Middle frontal gyrus (tissue), 1 donor: ENCODE measurements at regions not wholly inside any gene's neighbourhood (a gene's known extent, or its start where the extent isn't known, plus 50 kb on each side); places are given as distances from the start of the nearest gene placed in this dataset.
"Not testable (repeated sequence)": the region's sequence is repeated elsewhere in the genome, so short reads cannot be mapped to it uniquely, and the experiment has no call there.

Source experiments
- DNase-seq: peaks from one replicate; pipeline ENCODE4 v3.0.0-alpha.2; 2015; ENCODE audit warnings: low spot score; ENCODE audit errors: extremely low spot score

DNA sequence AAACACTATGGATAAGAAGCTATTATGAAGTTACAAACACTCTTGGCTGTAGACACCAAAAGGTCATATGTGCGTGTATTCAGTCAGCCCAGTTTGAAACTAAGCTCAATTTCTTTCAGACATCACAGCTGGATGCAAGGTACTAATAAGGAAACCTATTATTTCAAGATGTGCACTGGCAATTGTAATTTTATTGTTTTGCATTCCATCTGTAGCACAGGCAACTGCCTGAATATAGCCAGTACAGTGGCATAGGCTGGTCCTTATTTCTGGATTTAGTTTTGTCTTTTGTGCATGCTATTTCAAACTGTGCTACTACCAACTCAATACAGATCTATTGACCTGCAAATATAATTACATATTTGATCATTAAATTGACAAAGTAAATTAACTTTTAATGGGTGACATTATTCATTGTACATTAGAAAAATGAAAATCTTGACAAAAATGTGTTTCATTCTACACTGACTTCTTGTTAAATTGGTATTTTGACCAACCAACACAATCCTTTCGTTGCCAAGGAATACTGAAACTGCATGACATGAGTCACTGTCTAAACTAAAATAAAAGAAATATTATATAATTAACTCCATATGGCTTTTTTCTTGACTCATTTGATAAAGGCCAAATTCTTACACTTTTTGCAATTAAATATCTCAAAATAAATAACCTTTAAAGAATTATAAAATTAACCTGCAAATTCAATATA, 594.3 kb upstream of the ADGRL3 start:
- no peak for DNase-seq

DNA sequence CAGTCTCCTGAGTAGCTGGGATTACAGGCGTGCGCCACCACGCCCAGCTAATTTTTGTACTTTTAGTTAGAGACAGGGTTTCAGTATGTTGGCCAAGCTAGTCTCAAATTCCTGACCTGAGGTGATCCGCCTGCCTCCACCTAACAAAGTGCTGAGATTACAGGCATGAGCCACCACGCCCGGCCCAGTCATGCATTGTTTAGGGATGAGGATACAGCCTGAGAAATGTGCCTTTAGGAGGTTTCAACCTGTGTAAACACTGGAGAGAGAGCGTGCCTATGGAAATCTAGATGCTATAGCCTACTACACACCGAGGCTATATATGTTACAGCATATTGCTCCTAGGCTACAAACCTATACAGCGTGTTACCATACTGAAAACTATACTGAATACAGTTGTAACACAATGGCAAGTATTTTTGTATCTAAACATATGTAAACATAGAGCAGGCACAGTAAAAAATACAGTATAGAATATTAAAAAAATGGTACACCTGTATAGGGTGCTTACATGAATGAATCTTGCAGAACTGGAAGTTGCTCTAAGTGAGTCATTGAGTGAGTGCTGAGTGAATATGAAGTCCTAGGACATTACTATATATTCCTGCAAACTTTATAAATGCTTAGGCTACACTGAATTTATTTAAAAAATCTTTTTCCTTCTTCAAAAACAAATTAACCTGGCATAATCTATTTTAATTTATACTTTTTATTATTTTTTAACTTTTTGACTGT, 588.2 kb upstream of the ADGRL3 start:
- DNase-seq: no peak

DNA sequence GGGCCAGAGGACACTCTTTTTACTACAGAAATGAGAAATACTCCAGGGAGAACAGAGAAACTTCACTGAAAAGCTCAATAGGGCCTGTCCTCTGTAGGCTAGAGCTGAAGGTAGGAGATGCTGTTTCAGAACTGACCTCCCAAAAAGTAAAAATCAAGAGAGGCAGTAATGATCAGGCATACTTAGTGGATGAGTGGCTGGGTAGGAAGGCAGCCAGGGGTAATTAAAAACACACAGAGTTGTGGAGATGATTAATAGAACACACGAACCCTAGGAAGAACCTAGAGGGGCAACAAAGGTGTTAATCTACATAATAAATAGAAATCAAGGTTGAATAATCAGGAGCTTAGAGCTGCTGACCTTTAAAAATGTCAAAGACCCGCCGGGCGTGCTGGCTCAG, 582.4 kb upstream of the ADGRL3 start:
- DNase-seq: no peak

DNA sequence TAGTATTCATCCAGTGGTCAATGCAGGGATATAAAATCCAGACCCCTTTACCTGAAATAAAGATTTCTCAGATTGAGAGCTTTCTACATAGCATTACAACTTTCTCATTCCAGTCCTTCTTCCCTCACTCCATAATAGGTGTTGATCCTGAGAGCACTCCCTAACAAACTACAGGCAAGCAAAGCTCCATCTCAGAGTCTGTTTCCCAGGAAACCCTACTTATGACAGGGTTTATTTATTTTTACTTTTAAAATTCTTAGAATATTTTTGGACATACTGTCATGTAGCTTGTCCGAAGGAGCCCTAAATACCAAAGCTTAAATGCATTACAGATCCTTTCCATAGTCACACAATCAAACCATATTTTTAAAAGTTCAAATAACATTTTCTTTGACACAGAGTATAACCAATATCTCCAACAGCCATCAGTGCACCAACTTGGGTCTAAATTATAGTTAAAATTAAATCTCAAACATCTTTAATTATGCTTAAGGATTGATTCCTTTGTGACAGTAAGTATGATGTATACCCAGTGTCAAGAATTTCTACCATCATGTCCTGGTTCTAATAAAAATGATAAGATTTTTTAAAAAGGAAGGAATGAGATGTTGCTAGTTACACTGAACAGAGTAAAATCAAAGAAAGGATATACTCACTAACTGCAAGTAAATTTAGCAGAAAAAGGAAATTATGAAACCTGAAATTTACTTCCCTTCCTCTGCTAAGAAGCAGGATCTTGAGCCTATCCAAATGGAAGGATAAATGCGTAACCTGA, 580.4 kb upstream of the ADGRL3 start:
- no peak for DNase-seq

DNA sequence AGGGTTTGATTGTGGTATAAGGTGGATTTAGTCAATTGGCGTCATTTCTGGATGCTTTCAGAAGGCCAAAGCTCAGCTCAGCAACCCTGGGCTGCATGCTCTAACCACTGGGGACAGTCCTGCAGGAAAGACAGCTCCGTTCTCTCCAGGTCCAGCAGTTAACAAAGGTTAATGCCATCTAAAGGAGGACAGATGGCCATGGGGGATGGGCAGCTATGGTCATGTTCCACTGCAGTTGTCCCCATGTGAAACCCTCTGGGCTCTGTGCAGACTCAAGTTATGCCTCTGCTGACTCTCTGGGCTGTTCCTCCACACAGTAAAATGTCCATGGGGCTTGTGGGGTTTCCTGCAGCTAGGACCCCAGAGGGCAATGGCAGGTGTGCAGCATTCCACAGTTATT, 562.1 kb upstream of the ADGRL3 start:
- no peak for DNase-seq

DNA sequence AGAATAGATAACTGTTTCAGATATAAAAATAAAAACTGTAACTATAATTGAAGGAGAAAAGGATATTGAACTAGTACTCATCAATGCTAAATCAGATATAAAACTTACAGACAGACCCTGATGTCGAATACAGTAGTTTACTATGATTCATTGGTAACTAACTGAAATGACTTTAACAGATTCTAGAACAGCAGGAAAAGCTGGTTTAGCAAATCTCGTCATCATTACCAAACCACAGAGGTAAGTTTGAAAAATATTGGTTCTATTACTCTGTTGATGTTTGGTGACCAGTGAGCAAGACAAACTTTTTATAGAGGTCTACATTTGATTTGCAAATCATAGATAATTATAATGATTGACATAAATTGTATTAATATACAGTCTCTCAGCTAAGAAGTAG, 551.4 kb upstream of the ADGRL3 start:
- DNase-seq: no peak

DNA sequence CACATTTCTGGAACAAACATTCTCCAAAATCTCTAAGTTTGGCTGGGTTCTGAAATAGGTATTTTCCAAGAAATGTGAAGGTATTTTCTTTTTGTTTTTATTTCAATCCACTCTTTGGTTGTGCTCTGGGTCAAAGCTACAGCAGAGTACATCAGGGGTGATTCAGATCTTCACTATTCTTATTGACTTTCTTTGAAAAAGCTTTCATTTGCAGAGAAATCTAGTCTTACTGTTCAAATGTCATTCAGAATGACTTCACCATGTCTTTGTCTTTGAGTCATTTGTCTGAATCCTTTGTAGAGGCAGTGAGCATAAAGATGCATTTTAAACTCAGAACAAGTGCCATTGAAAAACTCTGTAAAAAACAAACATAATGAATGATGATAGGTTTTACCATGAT, 547.2 kb upstream of the ADGRL3 start:
- DNase-seq: no peak

DNA sequence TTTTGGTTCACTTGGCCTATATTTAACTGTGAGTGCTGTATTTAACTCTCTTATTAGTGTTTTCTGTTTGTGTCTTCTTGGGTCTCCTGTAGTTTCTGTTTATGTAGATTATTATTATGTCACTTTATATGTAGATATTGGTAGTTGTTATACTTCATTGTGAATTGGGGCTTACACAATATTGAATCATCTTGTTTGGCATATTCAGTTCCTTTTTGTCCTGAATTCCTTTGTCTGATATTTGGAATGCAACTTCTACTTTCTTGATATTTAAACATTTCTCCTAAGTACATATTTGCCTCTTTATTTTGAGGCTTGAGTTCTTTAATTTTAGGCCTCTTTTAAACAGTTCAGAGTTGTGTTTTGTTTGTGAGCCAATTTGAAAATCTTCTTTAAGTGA, 544.8 kb upstream of the ADGRL3 start:
- no peak for DNase-seq

DNA sequence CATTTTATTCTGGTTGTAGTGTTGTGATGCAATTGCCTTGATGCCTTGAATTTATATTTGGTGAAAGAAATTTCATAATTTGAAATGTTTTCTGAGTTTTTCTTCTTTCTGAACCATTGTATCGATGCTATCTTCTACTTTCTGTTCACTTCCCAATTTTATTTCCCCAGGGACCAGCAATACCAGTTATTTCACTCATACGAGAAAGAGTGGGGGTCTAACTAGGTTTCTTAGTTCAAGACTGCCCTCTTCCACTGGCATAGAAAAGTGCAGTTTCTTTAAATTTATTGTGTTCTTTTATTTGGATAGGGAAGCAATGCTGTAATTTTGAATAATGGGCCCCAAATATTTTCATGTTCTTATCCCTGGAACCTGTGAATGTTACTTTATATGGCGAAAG, 544.0 kb upstream of the ADGRL3 start:
- DNase-seq: no peak

DNA sequence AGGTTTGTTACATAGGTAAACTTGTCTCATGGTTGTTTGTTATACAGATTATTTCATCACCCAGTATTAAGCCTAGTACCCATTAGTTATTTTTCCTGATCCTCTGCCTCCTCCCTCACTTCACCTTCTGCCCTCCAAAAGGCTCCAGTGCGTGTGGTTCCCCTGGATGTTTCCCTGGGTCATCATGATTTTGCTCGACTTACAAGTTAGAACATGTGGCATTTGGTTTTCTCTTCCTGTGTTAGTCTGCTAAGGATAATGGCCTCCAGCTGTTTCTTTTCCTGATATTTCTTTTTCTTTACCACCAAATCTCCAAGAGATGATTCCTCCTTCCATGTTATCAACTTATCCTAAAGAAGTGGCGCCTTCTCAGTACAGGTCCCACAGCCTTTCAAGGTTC, 543.1 kb upstream of the ADGRL3 start:
- no peak for DNase-seq

DNA sequence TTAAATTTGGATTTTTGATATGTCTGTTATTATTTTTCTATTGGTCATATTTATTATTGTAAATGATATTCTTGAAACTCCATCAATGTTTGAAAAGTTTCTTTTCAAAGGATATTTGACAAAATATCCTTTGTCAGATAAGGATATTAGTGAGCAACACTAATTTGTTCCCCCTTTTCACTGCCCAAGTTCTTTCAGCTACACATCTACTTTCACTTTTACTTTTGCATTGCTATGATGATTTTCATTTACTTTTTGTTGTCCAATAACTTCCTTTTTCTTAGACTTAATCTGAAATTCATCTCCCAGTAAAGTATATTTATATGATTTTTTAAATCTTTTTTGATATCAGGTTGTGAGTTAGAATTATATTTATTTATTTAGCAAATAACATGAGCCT, 542.3 kb upstream of the ADGRL3 start:
- DNase-seq: no peak

DNA sequence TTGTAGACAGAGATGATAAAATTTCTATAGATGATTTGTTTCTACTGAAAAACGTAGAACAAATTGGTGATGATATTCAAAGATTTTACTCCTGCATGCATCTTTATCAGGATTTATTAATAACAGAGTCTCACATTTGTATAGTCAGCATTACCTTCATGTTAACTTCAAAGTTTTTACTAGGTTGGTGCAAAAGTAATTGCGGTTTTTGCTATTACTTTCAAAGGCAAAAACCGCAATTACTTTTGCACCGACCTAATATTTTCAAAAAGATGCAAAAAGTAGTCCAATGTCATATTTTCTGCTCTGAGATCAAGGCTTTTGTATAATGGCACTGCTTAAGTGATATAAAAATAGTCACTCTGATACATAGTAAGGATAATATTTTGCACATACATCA, 536.4 kb upstream of the ADGRL3 start:
- no peak for DNase-seq

DNA sequence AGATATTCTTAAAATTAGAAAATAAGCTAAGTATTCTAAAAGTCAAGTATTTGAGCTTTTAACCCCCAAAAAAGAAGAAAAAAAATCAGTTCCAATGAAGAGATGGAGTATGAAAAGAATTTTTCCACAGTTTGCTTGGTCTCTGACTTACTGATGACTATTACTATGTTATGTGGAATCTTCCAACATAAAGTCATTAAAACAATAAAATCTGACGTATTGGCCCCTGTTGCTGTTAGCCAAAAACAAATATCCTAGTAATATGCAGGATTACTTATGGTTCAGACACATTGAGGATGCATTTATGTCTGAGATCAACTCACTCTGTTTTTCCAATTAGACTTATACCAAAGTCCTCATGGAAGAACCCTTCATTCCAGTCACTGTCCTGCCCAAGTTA, 517.2 kb upstream of the ADGRL3 start:
- DNase-seq: no peak

DNA sequence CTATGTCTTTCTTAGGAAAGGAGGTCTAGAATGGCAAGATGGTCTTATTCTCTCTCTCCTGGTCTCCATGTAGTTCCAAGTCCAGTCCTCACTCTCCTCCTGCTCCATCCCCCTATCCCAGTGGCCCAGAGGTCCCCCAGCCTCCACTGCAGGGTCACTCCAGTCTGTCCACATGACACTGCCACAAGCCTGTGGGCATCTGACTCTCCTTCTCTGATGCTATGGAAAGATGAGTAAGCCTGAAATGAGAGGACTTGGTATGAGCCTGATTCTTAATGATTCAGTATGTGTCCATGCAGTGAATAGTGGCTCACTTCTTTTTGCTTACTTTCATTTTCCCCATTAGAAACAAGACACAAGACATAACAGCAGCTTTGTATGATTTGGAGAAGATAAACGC, 516.8 kb upstream of the ADGRL3 start:
- DNase-seq: no peak

DNA sequence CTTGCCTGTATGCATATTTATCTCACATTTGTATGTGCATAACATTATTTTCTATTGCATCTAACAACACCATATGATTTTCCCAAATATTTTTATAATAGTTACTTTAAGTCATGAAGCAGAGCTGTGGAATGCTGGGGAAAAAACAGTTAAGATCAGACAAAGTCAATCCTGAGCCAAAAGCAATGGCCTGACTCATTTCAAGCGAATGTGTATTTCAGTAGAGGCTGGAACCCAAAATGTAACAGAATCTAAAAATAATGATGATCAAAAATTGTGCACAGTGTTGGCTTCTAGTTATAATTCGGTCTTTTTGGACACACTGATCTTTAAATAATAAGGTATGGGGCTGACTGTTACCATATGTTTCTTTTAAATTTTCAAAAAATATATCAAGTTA, 516.2 kb upstream of the ADGRL3 start:
- DNase-seq: no peak

DNA sequence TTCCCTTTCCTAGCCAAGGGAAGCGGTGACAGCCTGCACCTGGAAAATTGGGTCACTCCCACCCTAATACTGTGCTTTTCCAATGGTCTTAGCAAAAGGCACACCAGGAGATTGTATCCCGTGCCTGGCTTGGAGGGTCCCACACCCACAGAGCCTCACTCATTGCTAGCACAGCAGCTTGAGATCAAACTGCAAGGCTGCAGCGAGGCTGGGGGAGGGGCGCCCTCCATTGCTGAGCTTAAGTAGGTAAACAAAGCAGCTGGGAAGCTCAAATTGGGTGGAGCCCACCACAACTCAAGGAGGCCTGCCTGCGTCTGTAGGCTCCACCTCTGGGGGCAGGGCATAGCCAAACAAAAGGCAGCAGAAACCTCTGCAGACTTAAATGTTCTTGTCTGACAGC, 504.1 kb upstream of the ADGRL3 start:
- DNase-seq: not testable (repeated sequence)

DNA sequence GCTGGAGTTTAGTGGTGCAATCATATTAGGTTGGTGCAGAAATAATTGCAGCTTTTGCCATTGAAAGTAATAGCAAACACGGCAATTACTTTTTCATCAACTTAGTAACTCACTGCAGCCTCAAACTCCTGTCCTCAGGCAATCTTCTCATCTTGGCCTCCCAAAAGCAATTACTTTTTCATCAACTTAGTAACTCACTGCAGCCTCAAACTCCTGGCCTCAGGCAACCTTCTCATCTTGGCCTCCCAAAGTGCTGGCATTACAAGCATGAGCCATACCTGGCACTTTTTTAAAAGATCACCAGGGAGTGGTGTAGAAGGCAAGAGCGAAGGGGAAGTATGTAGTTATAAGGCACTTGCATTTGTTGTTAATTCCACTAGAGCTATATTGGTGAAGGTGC, 491.1 kb upstream of the ADGRL3 start:
- DNase-seq: no peak

DNA sequence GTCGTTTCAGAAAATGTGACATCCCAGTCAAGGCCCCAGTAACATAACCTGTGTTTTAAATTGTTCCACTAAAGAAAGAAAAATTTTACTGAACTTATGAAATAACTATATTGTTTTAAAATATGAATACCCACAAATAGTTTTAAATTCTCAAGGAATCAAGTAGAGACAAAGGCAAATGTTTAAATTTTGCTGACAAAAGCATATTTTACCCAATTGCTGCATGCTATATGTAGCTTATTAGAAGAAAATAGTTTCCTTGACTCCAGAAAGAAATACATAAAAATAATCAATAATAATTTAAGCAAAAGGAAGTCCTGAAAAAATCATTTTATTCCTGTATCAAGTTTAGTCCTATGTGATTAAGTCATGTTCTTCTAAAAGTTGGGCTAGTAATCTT, 481.3 kb upstream of the ADGRL3 start:
- no peak for DNase-seq

DNA sequence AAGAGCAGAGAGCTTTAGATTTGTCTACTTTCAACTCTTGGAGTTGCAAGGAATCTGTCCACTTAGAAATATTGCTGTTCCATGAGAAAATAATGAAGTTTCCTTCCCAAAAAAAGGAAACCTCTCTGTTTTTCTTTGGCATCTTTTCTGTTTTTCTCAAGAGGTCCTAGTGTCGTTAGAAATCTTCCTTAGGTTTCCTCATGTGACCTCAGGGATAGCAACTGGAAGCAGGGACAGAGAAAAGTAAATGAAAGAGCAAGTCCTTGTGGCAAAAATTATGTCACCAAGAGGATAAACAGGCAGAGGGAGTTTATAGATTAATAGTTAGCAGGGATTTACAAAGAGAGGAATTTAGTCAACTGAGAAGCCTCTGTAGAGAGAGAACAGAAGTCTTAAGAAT, 478.4 kb upstream of the ADGRL3 start:
- no peak for DNase-seq

DNA sequence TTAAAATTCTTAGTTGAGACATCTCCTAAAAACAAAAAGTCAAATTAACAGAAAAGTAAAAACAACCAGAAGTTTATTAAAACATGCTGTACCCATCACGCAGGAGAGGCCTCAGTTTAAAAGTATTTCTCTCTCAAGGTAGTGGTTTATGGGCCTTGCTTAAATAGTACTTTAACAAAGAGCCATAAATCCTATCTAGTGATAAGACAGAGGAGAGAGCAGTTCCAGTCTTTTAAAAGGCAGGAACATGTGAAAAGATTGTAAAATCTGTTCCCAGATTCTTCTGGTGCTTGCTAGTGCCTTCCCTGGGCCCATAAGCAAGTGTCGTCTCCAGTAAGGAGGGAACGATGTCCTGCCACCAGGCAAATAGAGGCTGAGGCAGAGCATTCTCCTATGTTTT, 476.3 kb upstream of the ADGRL3 start:
- DNase-seq: no peak

DNA sequence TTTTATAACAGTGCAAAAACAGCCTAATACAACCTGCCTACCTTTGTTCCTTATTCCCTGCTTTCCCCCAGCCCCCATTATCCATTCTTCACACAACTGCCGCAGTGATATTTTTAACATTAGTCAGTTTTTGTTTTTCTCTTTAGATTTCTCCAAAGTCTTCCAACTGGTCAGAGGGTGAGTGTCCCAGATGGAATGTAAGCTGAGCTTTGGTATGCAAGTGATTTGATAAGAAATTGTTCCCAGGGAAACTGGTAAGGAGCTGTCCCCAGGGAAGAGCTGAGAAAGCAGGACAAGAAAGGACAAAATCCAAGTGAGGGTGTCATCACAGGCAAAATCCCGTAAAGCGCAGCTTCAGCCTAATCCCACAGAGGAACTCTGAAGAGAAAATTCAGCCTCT, 475.5 kb upstream of the ADGRL3 start:
- DNase-seq: no peak

DNA sequence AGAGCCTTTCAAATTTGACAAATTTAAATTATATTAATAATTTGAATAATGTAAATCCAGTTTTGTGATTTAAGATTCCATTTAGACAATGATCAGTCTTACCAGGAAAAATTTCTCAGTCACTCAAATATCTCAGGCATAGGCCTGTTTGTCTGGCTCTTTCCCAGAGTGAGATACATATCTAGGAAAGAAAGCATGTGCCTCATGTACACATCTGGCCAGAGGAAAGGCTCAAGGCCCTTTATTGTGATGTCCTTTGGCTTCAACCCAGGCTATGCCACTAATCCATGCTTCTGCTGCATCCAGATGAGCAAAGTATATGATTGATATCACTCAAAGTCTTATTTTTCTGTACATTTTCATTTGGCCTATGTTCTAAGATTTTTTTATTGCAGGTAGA, 473.3 kb upstream of the ADGRL3 start:
- no peak for DNase-seq

DNA sequence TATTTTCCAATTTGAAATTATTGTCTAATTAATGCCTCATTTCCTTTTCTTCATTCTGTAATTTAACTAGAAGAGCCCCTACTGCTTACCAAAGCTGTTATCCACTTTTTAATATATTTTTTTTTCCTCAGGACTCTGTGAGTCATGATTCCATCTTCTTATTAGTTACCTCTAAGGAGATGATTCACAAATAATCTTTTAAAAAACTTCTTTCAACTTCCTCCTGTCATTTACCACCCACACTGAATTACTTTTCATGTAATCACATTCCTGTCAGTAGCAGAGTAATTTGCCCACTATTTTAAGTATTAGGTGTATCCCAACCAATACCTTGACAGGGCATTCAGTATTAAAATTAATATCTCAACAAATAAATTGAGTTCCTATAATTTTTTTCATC, 470.9 kb upstream of the ADGRL3 start:
- no peak for DNase-seq
